ENCODE measurements at regions not wholly inside any gene's neighbourhood (a gene's known extent, or its start where the extent isn't known, plus 50 kb on each side); places are given as distances from the start of the nearest gene placed in this dataset.

GRCh38 chr14:101125719-101126651, 222.5 kb upstream of the RTL1 start (continued):
- TF ChIP-seq TFDP1 (CRISPR knock-in tag; IDR thresholded peaks at IDR 0.05; ENCODE audit: borderline replicate concordance) (no peak), PTBP1 (IDR thresholded peaks at IDR 0.05; ENCODE audit: low read depth, low read length, poor library complexity, severe bottlenecking) (no peak), DMTF1 (CRISPR knock-in tag; IDR thresholded peaks at IDR 0.05) (no peak)

DNA sequence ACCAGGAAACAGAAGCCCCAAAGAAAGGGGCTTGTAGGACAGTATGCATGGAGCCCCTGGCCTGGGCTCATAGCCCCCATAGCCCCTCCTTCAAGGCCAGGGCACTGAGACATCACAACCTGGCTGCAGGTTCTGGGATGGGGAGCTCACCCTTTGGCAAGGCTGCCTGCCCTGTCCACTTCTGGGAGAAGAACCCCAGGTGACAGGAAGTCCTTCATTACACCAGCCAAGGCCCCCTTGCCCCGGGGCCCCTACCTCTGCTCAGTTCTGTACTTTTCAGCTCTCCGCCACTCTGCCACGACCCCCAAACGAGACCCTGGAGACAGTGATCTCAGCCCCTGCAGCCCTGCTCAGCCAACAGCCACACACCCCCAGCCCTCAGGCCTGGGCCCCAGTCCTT, 223.2 kb upstream of the RTL1 start:
- Histone ChIP-seq H3K27ac (ENCODE audit: extremely low read length, insufficient read depth, low read length) (no peak overlapping the region), H4K20me1 (ENCODE audit: insufficient read depth, low read length) (no peaks in the 10 kb centered on the region), H3K4me1 (ENCODE audit: insufficient read depth, low read length) (no peaks in the 10 kb centered on the region), H3K79me2 (ENCODE audit: insufficient read depth, low read length) (no peaks in the 10 kb centered on the region), H2AFZ (ENCODE audit: low read length) (no peak overlapping the region), H3K36me3 (replicated peaks in 1 of 2; ENCODE audit: control insufficient read depth in 1 of 2, insufficient read depth in 2 of 2, low read length in 2 of 2) (no peaks in the 10 kb centered on the region), H3K4me2 (ENCODE audit: low read depth, low read length) (no peak overlapping the region), H3K9ac (ENCODE audit: insufficient read depth, low read depth, low read length) (no peak overlapping the region), H3K9me3 (ENCODE audit: low read length) (no peaks in the 10 kb centered on the region), H3K4me3 (replicated peaks in 1 of 3; ENCODE audit: insufficient read depth in 1 of 3, low read depth in 2 of 3, low read length in 3 of 3) (no peak overlapping the region), H3K27me3 (ENCODE audit: control insufficient read depth in 1 of 2, insufficient read depth in 2 of 2, low read length in 2 of 2) (peaks cover 6 to 50% of the 10 kb centered on the region in 2 experiments; a peak in 4 of 5 replicates)
- intact Hi-C loops (cut with micrococcal nuclease; ENCODE audit: unreplicated experiment): no loop called here
- 16% methylated on average over 4 of the region's 4 CpGs for WGBS (ENCODE audit: low lambda C conversion rate)
- no TSS peak for BruUV-seq (replicated peaks)
- in situ Hi-C loops (cut with HindIII; ENCODE audit: extremely low pct_ligation_motif_present, low pct_unique_long_range_greater_than_20kb): no loop called here
- TF ChIP-seq KDM2A (CRISPR knock-in tag; IDR thresholded peaks at IDR 0.05; ENCODE audit: borderline replicate concordance, low read depth): no peak
- no peak for TF ChIP-seq CHCHD3 (CRISPR knock-in tag; IDR thresholded peaks at IDR 0.05)
- no peak for TF ChIP-seq WIZ (CRISPR knock-in tag; IDR thresholded peaks at IDR 0.05)
- TF ChIP-seq ZNF891 (CRISPR knock-in tag; IDR thresholded peaks at IDR 0.05): no peak
- TF ChIP-seq ZNF614 (CRISPR knock-in tag; IDR thresholded peaks at IDR 0.05; ENCODE audit: borderline replicate concordance): no peak
- TF ChIP-seq TP53 (CRISPR knock-in tag; conservative IDR thresholded peaks at IDR 0.05): no peak
- no peak for TF ChIP-seq TGIF2 (CRISPR knock-in tag; IDR thresholded peaks at IDR 0.05)
- POLR2A ChIA-PET: no interaction called here
- CTCF ChIA-PET (ENCODE audit: low intra/inter-chr PET ratio, low total read pairs): no interaction called here
- DNase-seq (ENCODE audit: low spot score): no peak
- FAIRE-seq: no peak
- no peak for ATAC-seq
